ENCODE measurements at regions not wholly inside any gene's neighbourhood (a gene's known extent, or its start where the extent isn't known, plus 50 kb on each side); places are given as distances from the start of the nearest gene placed in this dataset.

DNA sequence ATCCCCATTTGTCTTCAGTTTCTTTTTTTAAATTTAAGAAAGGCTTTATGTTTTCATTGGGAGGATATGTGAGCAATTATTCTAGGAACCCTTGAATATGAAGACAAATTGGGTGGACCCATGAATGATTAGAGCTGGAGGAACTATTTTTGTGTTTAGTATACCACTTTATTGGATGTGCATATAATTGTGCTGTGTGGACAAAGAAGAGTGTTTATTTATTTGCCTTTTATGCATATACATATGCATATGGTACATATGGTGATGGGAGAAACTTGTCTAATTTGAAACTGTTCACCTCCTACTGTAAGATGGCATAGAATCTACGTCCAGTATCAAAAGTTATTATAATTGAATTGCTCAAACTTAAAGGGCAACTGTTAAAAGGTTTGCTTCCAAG is 94.8 kb upstream of the CENPW start:
- TF ChIP-seq, protein P1, sequence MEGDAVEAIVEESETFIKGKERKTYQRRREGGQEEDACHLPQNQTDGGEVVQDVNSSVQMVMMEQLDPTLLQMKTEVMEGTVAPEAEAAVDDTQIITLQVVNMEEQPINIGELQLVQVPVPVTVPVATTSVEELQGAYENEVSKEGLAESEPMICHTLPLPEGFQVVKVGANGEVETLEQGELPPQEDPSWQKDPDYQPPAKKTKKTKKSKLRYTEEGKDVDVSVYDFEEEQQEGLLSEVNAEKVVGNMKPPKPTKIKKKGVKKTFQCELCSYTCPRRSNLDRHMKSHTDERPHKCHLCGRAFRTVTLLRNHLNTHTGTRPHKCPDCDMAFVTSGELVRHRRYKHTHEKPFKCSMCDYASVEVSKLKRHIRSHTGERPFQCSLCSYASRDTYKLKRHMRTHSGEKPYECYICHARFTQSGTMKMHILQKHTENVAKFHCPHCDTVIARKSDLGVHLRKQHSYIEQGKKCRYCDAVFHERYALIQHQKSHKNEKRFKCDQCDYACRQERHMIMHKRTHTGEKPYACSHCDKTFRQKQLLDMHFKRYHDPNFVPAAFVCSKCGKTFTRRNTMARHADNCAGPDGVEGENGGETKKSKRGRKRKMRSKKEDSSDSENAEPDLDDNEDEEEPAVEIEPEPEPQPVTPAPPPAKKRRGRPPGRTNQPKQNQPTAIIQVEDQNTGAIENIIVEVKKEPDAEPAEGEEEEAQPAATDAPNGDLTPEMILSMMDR (IDR thresholded peaks at IDR 0.05): no peak
- TF ChIP-seq POLR2A (IDR thresholded peaks at IDR 0.05): no peak
